ENCODE measurements at regions not wholly inside any gene's neighbourhood (a gene's known extent, or its start where the extent isn't known, plus 50 kb on each side); places are given as distances from the start of the nearest gene placed in this dataset.

DNA sequence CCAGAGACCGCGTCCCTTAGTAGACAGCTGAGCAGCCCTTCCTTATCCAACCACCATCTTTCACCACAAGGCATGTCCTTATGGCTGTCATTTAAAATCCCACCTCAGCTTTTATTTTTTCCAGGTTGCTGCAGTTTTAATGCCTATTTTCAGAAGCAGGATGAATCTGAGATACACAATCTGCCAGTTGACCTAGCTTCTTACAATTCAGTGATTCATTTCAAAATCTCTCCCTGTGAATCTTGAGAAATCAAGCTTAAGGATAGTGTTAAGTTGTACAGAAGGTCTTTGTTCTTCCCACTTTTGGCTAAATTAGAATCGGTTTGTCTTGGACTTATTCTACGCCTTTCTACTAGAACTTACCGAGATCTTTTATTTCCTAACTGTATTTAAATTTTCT, 522.3 kb upstream of the CFAP20DC start:
- Histone ChIP-seq H3K36me3 (replicated peaks; ENCODE audit: insufficient read depth, low read length) (no peaks in the 10 kb centered on the region), H3K9me3 (replicated peaks; ENCODE audit: insufficient read depth, low read length) (no peaks in the 10 kb centered on the region), H4K20me1 (ENCODE audit: insufficient read depth, low read length) (no peaks in the 10 kb centered on the region), H3K4me1 (ENCODE audit: low read length) (no peaks in the 10 kb centered on the region), H3K79me2 (ENCODE audit: low read length) (no peaks in the 10 kb centered on the region), H3K4me3 (ENCODE audit: low read length) (no peak overlapping the region), H3F3A (ENCODE audit: insufficient read depth, low read length) (no peaks in the 10 kb centered on the region), H3K27ac (ENCODE audit: low read length) (no peak overlapping the region), H3K4me2 (ENCODE audit: low read depth, low read length) (no peak overlapping the region), H3K9me2 (replicated peaks; ENCODE audit: insufficient read depth, low read length) (no peaks in the 10 kb centered on the region), H2AFZ (ENCODE audit: low read length) (no peak overlapping the region), H3K27me3 (replicated peaks; ENCODE audit: insufficient read depth, low read length) (no peaks in the 10 kb centered on the region), H3K9ac (ENCODE audit: low read length) (no peak overlapping the region)
- no peak for TF ChIP-seq EZH2 (optimal IDR thresholded peaks at IDR 0.05; ENCODE audit: low read depth, low read length)
- TF ChIP-seq, protein P1, sequence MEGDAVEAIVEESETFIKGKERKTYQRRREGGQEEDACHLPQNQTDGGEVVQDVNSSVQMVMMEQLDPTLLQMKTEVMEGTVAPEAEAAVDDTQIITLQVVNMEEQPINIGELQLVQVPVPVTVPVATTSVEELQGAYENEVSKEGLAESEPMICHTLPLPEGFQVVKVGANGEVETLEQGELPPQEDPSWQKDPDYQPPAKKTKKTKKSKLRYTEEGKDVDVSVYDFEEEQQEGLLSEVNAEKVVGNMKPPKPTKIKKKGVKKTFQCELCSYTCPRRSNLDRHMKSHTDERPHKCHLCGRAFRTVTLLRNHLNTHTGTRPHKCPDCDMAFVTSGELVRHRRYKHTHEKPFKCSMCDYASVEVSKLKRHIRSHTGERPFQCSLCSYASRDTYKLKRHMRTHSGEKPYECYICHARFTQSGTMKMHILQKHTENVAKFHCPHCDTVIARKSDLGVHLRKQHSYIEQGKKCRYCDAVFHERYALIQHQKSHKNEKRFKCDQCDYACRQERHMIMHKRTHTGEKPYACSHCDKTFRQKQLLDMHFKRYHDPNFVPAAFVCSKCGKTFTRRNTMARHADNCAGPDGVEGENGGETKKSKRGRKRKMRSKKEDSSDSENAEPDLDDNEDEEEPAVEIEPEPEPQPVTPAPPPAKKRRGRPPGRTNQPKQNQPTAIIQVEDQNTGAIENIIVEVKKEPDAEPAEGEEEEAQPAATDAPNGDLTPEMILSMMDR (IDR thresholded peaks at IDR 0.05; ENCODE audit: low read length), result no peak
- no peak for DNase-seq

DNA sequence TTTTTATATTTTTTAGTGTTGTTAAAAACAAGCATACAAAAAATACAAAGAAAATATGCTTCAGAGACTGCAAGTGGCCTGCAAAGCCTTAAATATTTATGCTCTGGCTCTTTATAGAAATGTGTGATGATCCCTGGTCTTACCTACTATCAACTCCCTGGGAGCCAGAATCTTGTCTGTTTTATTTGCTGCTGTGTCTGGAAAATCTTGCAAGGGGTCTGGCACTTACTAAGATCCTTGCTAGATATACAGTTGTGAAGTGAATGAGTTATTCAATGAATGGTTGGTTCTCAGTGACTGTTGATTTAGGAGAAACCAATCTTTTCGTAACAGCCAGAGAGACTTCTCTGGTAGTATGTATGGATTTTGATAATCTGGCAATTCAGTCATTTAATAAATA, 521.0 kb upstream of the CFAP20DC start:
- Histone ChIP-seq H3K4me3 (ENCODE audit: low read length) (no peak overlapping the region), H3F3A (ENCODE audit: insufficient read depth, low read length) (no peaks in the 10 kb centered on the region), H3K4me2 (ENCODE audit: low read depth, low read length) (no peak overlapping the region), H3K9ac (ENCODE audit: low read length) (no peak overlapping the region), H3K27me3 (replicated peaks; ENCODE audit: insufficient read depth, low read length) (no peaks in the 10 kb centered on the region), H4K20me1 (ENCODE audit: insufficient read depth, low read length) (no peaks in the 10 kb centered on the region), H3K4me1 (ENCODE audit: low read length) (no peaks in the 10 kb centered on the region), H2AFZ (ENCODE audit: low read length) (no peak overlapping the region), H3K9me2 (replicated peaks; ENCODE audit: insufficient read depth, low read length) (no peaks in the 10 kb centered on the region), H3K9me3 (replicated peaks; ENCODE audit: insufficient read depth, low read length) (no peaks in the 10 kb centered on the region), H3K27ac (ENCODE audit: low read length) (no peak overlapping the region), H3K36me3 (replicated peaks; ENCODE audit: insufficient read depth, low read length) (no peaks in the 10 kb centered on the region), H3K79me2 (ENCODE audit: low read length) (no peaks in the 10 kb centered on the region)
- no peak for DNase-seq
- TF ChIP-seq EZH2 (optimal IDR thresholded peaks at IDR 0.05; ENCODE audit: low read depth, low read length) (no peak), EZH2phosphoT487 (IDR thresholded peaks at IDR 0.05; ENCODE audit: low read length) (no peak)
- TF ChIP-seq, protein P1 (IDR thresholded peaks at IDR 0.05; ENCODE audit: low read length), result no peak

DNA sequence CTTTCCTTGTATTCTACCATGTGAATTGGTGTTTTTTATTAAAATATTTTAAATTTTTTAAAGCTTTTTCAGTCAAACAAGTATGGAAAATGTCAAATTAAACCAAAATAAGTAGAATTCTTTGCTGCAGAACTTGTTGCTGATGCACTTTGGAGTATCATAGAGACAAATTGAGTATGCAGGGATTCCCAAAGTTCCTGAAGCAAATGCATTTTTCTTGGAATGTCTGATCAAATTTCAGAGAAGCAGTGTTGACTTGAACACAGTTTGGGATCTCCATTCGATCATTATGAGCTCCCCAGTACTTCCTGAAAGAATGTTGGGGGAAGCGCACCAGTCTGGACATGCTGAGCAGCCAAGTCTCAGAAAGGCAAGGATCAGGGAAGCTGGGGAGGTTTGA, 517.8 kb upstream of the CFAP20DC start:
- Histone ChIP-seq H3F3A (ENCODE audit: insufficient read depth, low read length) (no peaks in the 10 kb centered on the region), H3K79me2 (ENCODE audit: low read length) (no peaks in the 10 kb centered on the region), H3K9me3 (replicated peaks; ENCODE audit: insufficient read depth, low read length) (no peaks in the 10 kb centered on the region), H4K20me1 (ENCODE audit: insufficient read depth, low read length) (no peaks in the 10 kb centered on the region), H3K9ac (ENCODE audit: low read length) (no peak overlapping the region), H3K27me3 (replicated peaks; ENCODE audit: insufficient read depth, low read length) (no peaks in the 10 kb centered on the region), H3K27ac (ENCODE audit: low read length) (no peak overlapping the region), H3K4me3 (ENCODE audit: low read length) (no peak overlapping the region), H3K36me3 (replicated peaks; ENCODE audit: insufficient read depth, low read length) (no peaks in the 10 kb centered on the region), H3K9me2 (replicated peaks; ENCODE audit: insufficient read depth, low read length) (no peaks in the 10 kb centered on the region), H2AFZ (ENCODE audit: low read length) (no peak overlapping the region), H3K4me2 (ENCODE audit: low read depth, low read length) (no peak overlapping the region), H3K4me1 (ENCODE audit: low read length) (no peaks in the 10 kb centered on the region)
- TF ChIP-seq EZH2 (optimal IDR thresholded peaks at IDR 0.05; ENCODE audit: low read depth, low read length) (no peak), EZH2phosphoT487 (IDR thresholded peaks at IDR 0.05; ENCODE audit: low read length) (no peak)
- TF ChIP-seq, protein P1 (IDR thresholded peaks at IDR 0.05; ENCODE audit: low read length), result no peak
- no peak for DNase-seq

All from MM.1S (cell line).